Breast epithelium (tissue), 3 donors: ENCODE measurements at regions not wholly inside any gene's neighbourhood (a gene's known extent, or its start where the extent isn't known, plus 50 kb on each side); places are given as distances from the start of the nearest gene placed in this dataset.
"Not testable (repeated sequence)": the region's sequence is repeated elsewhere in the genome, so short reads cannot be mapped to it uniquely, and the experiment has no call there.

Experiments used
- CTCF ChIP-seq, 3 donors: fragments of 450-650 bp; IDR thresholded peaks; one replicate each; pipeline ENCODE4 v1.5.1; 2016 to 2017; ENCODE audit warnings: antibody characterized with exemption in 3 of 3, mild to moderate bottlenecking in 3 of 3, moderate library complexity in 3 of 3
- POLR2A ChIP-seq: fragments of 450-650 bp; IDR thresholded peaks from one replicate; pipeline ENCODE4 v1.6.1; 2016; ENCODE audit warnings: antibody characterized with exemption, mild to moderate bottlenecking, moderate library complexity
- POLR2AphosphoS5 ChIP-seq, 3 donors: sonication (generic); formaldehyde crosslinking; IDR thresholded peaks; one replicate each; pipeline ENCODE4 v1.6.1; 2017; ENCODE audit warnings: antibody characterized with exemption in 3 of 3

GRCh38 chr5:21459744-21460073 is 1393.4 kb downstream of the CDH12 start:
- TF ChIP-seq CTCF (IDR thresholded peaks at IDR 0.05); POLR2A; POLR2AphosphoS5 (IDR thresholded peaks at IDR 0.05): not testable (repeated sequence)
